ACC112 (cell line): ENCODE measurements at regions not wholly inside any gene's neighbourhood (a gene's known extent, or its start where the extent isn't known, plus 50 kb on each side); places are given as distances from the start of the nearest gene placed in this dataset.
"Not testable (repeated sequence)": the region's sequence is repeated elsewhere in the genome, so short reads cannot be mapped to it uniquely, and the experiment has no call there.

ENCODE experiments used
- H2AFZ ChIP-seq: fragments of 200-600 bp; sonication (generic); one replicate; pipeline ENCODE4 v1.6.0; 2017; ENCODE audit warnings: antibody characterized with exemption, low read length; ENCODE audit not compliant: unreplicated experiment
- H3K27ac ChIP-seq: fragments of 200-600 bp; sonication (generic); 2 replicates; pipeline ENCODE4 v1.5.1; 2014; ENCODE audit warnings: low read depth, mild to moderate bottlenecking, antibody characterized with exemption, low read length, moderate library complexity
- H3K27me3 ChIP-seq: fragments of 200-600 bp; sonication (generic); 2 replicates; pipeline ENCODE4 v1.6.1; 2014; ENCODE audit warnings: mild to moderate bottlenecking, antibody characterized with exemption, low read length, moderate library complexity, mixed read lengths; ENCODE audit not compliant: insufficient read depth
- H3K36me3 ChIP-seq: fragments of 200-600 bp; sonication (generic); 2 replicates; pipeline ENCODE4 v1.6.1; 2016; ENCODE audit warnings: mild to moderate bottlenecking, antibody characterized with exemption, low read length, moderate library complexity, mixed read lengths; ENCODE audit not compliant: insufficient read depth
- H3K4me1 ChIP-seq: fragments of 200-600 bp; sonication (generic); one replicate; pipeline ENCODE4 v1.6.1; 2016; ENCODE audit warnings: low read length, mixed read lengths; ENCODE audit not compliant: insufficient read depth, unreplicated experiment, control insufficient read depth
- H3K4me3 ChIP-seq: fragments of 200-600 bp; sonication (generic); 2 replicates; pipeline ENCODE4 v1.5.1; 2014; ENCODE audit warnings: mild to moderate bottlenecking, low read depth, low read length
- H3K79me2 ChIP-seq: fragments of 200-600 bp; sonication (generic); one replicate; pipeline ENCODE4 v1.6.0; 2016; ENCODE audit warnings: low read length; ENCODE audit not compliant: control insufficient read depth, unreplicated experiment, insufficient read depth

DNA sequence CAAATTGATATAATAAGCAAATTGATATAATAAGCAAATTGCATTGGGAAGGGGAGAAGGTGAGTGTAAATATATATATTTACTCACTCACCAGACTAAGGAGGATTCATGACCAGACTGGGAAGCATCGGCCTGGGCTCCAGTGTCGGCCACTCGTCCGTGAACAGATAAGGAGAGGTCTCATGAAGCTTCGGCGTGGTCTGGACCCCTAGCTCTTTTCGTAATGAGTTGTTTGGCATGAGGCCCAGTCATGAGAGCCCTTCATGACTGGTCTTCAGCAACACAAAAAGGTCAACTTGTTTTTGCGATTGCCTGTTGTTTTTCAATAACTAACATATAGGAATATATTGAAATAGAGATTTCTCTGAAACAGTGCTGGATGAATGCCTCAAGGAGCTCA lies 222.9 kb upstream of the KCNK2 start:
- H3K79me2 ChIP-seq = no peaks in the 10 kb centered on the region
- no peaks in the 10 kb centered on the region for H3K27me3 ChIP-seq
- H3K4me1 ChIP-seq = peaks cover 36% of the 10 kb centered on the region
- H3K36me3 ChIP-seq = peaks cover 4% of the 10 kb centered on the region; the same call in 1 of the 2 replicates
- H3K4me3 ChIP-seq = no peak overlapping the region
- H3K27ac ChIP-seq = no peak overlapping the region
- no peak overlapping the region for H2AFZ ChIP-seq

DNA sequence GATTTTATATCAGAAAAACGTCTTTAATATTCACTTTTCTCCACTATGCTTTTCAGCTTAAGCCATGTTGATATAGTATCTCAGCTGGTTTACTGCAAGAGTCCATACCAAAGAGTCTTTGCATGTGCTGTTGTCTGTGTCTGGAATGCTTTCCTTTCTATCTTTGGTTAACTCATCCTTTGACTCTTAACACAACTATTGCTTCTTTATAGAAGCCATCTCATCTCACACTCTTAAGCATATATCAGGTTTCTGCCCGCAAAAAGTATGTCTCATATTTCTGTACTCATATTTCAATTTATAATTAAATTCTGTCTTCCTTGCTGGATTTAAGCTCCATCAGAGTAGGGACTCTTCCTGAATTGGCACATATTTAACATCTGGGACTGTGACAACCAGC lies 220.9 kb upstream of the KCNK2 start:
- no peak overlapping the region for H3K4me3 ChIP-seq
- H3K27ac ChIP-seq = peak overlapping the region; percentile 61
- H3K4me1 ChIP-seq = peaks cover 51% of the 10 kb centered on the region
- H3K27me3 ChIP-seq = no peaks in the 10 kb centered on the region
- H3K79me2 ChIP-seq = no peaks in the 10 kb centered on the region
- H3K36me3 ChIP-seq = peaks cover 4% of the 10 kb centered on the region; the same call in 1 of the 2 replicates
- peak overlapping the region; percentile 57 for H2AFZ ChIP-seq

DNA sequence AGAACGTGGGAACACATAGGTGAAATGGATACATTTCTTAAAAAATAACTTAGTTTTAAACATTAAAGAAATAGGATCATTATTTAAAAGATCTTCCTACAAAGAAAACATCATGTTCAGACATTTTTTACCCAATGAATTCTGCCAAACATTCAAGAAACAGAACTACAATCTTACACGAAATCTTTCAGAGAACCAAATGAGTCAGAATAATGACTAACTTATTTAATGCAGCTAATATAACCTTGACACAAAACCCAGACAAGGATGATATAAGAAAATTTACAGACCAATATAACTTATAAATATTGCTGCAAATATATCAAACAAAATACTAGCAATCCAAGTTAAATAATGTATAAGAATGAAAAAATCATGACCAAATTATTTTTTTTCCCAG lies 220.1 kb upstream of the KCNK2 start:
- no peak overlapping the region for H3K4me3 ChIP-seq
- peaks cover 46% of the 10 kb centered on the region for H3K4me1 ChIP-seq
- H3K27ac ChIP-seq = peak overlapping the region; percentile 61
- H3K27me3 ChIP-seq = no peaks in the 10 kb centered on the region
- H3K79me2 ChIP-seq = no peaks in the 10 kb centered on the region
- H2AFZ ChIP-seq = no peak overlapping the region
- H3K36me3 ChIP-seq = peaks cover 4% of the 10 kb centered on the region; the same call in 1 of the 2 replicates

GRCh38 chr1:214864896-214865688 lies 217.4 kb upstream of the KCNK2 start:
- H3K4me1 ChIP-seq = peaks cover 39% of the 10 kb centered on the region
- peak overlapping the region; percentile 13; the same call in 1 of the 2 replicates for H3K4me3 ChIP-seq
- H3K36me3 ChIP-seq = peaks cover 4% of the 10 kb centered on the region; the same call in 1 of the 2 replicates
- H3K27me3 ChIP-seq = no peaks in the 10 kb centered on the region
- H2AFZ ChIP-seq = peak overlapping the region; percentile 86
- peak overlapping the region; percentile 88 for H3K27ac ChIP-seq
- no peaks in the 10 kb centered on the region for H3K79me2 ChIP-seq

- not testable (repeated sequence) for H3K27ac ChIP-seq, H3K4me3 ChIP-seq, H2AFZ ChIP-seq, H3K79me2 ChIP-seq, H3K36me3 ChIP-seq, H3K4me1 ChIP-seq, H3K27me3 ChIP-seq
These were observed 212.1 kb upstream of the KCNK2 start for GRCh38 chr1:214870426-214870825.

DNA sequence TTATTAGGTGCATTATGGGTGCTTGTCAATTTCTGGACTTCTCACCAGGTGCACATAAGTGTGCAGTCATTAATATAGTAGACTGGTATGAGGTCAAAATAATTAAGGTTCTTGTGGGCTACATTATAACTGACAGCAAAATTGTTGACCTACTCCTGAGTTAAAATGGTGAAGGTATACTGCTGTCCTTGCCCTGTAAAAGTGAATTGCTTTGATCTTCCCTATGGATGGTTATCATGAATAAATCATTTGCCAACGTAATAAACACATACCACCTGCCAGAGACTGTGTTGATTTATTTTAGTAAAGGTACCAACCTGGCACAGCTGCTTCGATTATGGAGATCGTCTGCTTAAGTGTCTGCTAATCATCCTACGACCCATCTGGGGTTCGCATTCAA lies 201.6 kb upstream of the KCNK2 start:
- no peaks in the 10 kb centered on the region for H3K36me3 ChIP-seq
- no peaks in the 10 kb centered on the region for H3K79me2 ChIP-seq
- no peaks in the 10 kb centered on the region for H3K27me3 ChIP-seq
- H3K27ac ChIP-seq = no peak overlapping the region
- H2AFZ ChIP-seq = no peak overlapping the region
- H3K4me3 ChIP-seq = no peak overlapping the region
- H3K4me1 ChIP-seq = no peaks in the 10 kb centered on the region

DNA sequence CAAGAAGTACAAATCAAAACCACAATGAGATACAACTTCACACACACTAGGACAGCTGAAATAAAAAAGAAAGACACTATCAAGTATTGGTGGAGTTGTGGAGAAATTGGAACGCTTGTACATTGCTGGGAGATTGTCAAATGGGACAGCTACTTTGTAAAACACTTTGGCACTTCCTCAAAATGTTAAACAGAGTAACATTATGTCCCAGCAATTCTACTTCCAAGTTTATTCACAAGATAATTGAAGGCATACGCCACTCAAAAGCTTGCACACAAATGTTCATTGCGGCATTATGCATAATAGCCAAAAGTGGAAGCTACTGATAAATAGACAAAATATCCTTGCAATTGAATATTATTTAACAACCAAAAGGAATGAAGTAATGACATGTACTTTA lies 199.9 kb upstream of the KCNK2 start:
- Histone ChIP-seq H3K79me2 (no peaks in the 10 kb centered on the region), H3K4me3 (no peak overlapping the region), H3K36me3 (no peaks in the 10 kb centered on the region), H3K4me1 (no peaks in the 10 kb centered on the region), H3K27ac (no peak overlapping the region), H3K27me3 (no peaks in the 10 kb centered on the region), H2AFZ (no peak overlapping the region)

- Histone ChIP-seq H3K27ac (no peak overlapping the region), H3K4me1 (peaks cover 5% of the 10 kb centered on the region), H3K36me3 (no peaks in the 10 kb centered on the region), H3K27me3 (no peaks in the 10 kb centered on the region), H3K4me3 (no peak overlapping the region), H3K79me2 (no peaks in the 10 kb centered on the region), H2AFZ (no peak overlapping the region)
These were observed 187.4 kb upstream of the KCNK2 start for GRCh38 chr1:214895011-214895600.

DNA sequence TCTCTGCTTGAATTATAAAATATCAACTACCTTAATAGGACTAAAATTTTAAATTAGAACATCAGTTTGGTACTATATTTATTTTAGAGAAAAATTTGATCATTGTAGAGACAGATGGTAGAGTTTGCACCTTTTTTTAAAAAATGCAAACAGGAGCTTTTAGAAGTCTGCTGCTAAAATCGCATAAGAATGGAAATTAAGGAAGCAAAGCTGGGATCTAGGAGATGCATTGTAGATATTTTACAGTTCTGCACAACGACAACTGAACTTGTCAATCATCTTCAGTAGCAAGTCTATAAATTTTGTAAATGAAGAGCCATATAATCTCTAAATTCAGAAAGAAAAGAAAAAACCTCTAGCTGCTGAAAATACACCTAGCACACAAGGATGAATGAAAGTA lies 185.6 kb upstream of the KCNK2 start:
- no peak overlapping the region for H3K27ac ChIP-seq
- no peaks in the 10 kb centered on the region for H3K79me2 ChIP-seq
- no peak overlapping the region for H3K4me3 ChIP-seq
- no peaks in the 10 kb centered on the region for H3K27me3 ChIP-seq
- no peaks in the 10 kb centered on the region for H3K36me3 ChIP-seq
- no peak overlapping the region for H2AFZ ChIP-seq
- H3K4me1 ChIP-seq = peaks cover 23% of the 10 kb centered on the region

- H2AFZ ChIP-seq = peak overlapping the region; percentile 51
- no peak overlapping the region for H3K27ac ChIP-seq
- no peak overlapping the region for H3K4me3 ChIP-seq
- peaks cover 30% of the 10 kb centered on the region for H3K4me1 ChIP-seq
- H3K27me3 ChIP-seq = no peaks in the 10 kb centered on the region
- no peaks in the 10 kb centered on the region for H3K79me2 ChIP-seq
- no peaks in the 10 kb centered on the region for H3K36me3 ChIP-seq
These were observed 185.0 kb upstream of the KCNK2 start for GRCh38 chr1:214897581-214897980.

DNA sequence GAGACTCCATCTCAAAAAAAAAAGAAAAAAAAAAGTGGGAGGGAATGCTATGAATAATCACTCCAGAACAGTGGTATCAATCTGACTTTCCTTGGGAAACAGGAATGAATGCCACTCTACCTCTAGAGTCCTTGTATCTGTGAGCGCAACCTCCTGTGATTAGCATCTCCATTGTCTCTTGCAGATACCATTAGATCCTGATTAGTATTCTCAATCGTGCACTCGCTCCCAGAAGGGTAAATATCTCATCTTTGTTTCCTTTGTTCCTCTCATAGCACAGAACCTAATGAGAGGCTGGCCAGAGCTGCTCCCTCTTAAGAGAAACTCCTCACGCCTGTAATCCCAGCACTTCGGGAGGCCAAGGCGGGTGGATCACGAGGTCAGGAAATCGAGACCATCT lies 184.4 kb upstream of the KCNK2 start:
- Histone ChIP-seq H3K36me3 (no peaks in the 10 kb centered on the region), H2AFZ (no peak overlapping the region), H3K4me1 (peaks cover 36% of the 10 kb centered on the region), H3K79me2 (no peaks in the 10 kb centered on the region), H3K4me3 (no peak overlapping the region), H3K27me3 (no peaks in the 10 kb centered on the region), H3K27ac (no peak overlapping the region)
